ENCODE measurements at regions not wholly inside any gene's neighbourhood (a gene's known extent, or its start where the extent isn't known, plus 50 kb on each side); places are given as distances from the start of the nearest gene placed in this dataset.

DNA sequence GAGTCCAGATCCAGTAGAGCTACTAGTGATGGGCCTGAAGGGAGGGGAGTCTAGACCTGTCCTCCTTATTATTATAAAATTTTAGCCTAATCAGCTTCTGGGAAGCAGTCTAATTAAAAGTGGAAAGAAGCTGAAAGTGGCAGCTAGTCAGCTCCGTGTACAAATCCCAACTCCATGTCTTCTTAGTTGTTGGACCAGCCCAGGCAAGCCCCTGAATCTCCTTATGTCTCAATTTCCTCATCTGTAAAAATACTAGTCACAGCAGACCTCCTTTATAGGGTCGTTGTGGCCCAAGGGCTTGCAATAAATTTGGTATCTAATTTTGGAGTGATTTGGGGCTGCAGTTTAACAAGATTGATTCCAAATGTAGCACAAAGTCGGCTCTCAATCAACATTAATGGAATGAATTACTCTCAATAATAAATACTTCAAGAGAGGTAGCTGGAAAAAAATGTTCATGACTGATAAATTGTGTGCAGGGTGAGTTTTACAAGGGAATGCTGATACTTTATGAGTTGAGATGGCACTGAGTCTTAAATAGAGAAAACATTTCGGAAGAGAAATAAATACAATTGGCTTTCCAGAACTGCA, 118.3 kb upstream of the NDUFV2 start:
- TF ChIP-seq, protein P1, sequence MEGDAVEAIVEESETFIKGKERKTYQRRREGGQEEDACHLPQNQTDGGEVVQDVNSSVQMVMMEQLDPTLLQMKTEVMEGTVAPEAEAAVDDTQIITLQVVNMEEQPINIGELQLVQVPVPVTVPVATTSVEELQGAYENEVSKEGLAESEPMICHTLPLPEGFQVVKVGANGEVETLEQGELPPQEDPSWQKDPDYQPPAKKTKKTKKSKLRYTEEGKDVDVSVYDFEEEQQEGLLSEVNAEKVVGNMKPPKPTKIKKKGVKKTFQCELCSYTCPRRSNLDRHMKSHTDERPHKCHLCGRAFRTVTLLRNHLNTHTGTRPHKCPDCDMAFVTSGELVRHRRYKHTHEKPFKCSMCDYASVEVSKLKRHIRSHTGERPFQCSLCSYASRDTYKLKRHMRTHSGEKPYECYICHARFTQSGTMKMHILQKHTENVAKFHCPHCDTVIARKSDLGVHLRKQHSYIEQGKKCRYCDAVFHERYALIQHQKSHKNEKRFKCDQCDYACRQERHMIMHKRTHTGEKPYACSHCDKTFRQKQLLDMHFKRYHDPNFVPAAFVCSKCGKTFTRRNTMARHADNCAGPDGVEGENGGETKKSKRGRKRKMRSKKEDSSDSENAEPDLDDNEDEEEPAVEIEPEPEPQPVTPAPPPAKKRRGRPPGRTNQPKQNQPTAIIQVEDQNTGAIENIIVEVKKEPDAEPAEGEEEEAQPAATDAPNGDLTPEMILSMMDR (IDR thresholded peaks at IDR 0.05): no peak
- no peak for TF ChIP-seq POLR2A (IDR thresholded peaks at IDR 0.05)

Data from breast epithelium (tissue), 3 donors.